HCT116 (cell line): ENCODE measurements at regions not wholly inside any gene's neighbourhood (a gene's known extent, or its start where the extent isn't known, plus 50 kb on each side); places are given as distances from the start of the nearest gene placed in this dataset.

Source experiments
- EGR1 ChIP-seq: IDR thresholded peaks from 2 replicates; pipeline ENCODE4 v1.6.1; 2012; ENCODE audit warnings: low read depth
- EZH2phosphoT487 ChIP-seq: fragments of 200-600 bp; IDR thresholded peaks from 2 replicates; pipeline ENCODE4 v1.6.1; 2018; ENCODE audit warnings: antibody characterized with exemption, borderline replicate concordance
- FOSL1 ChIP-seq: IDR thresholded peaks from 2 replicates; pipeline ENCODE4 v1.6.1; 2012; ENCODE audit warnings: low read depth
- POLR2A ChIP-seq: IDR thresholded peaks from 2 replicates; pipeline ENCODE4 v1.7.0; 2011; ENCODE audit warnings: borderline replicate concordance; ENCODE audit not compliant: insufficient read depth, insufficient read length; ENCODE audit errors: extremely low read depth
- RAD21 ChIP-seq: IDR thresholded peaks from 2 replicates; pipeline ENCODE4 v1.6.1; 2012; ENCODE audit warnings: low read depth, mild to moderate bottlenecking
- ZFX ChIP-seq: fragments of 450-650 bp; IDR thresholded peaks from 2 replicates; pipeline ENCODE4 v1.6.1; 2017
- ZNF274 ChIP-seq: fragments of 200-500 bp; sonication (Bioruptor generic); IDR thresholded peaks from 2 replicates; pipeline ENCODE4 v1.6.1; 2014; ENCODE audit warnings: mild to moderate bottlenecking, low read depth, low read length, inconsistent platforms
- TF ChIP-seq, protein P1 (sequence below), 3 experiments: fragments of 200-600 bp in 1 of 3; sonication (generic) in 1 of 3; IDR thresholded peaks in 2 of 3; conservative IDR thresholded peaks in 1 of 3; 2 replicates each; pipeline ENCODE4 v1.5.1; 2012 to 2017; ENCODE audit warnings: low read depth in 2 of 3, low read length in 2 of 3, antibody characterized with exemption in 1 of 3, borderline replicate concordance in 1 of 3, control low read depth in 1 of 3, mild to moderate bottlenecking in 1 of 3, mixed read lengths in 1 of 3, mixed run types in 1 of 3, moderate library complexity in 1 of 3; ENCODE audit not compliant: insufficient read depth in 1 of 3
- TF ChIP-seq, protein P2 (sequence below): IDR thresholded peaks from 2 replicates; pipeline ENCODE4 v1.6.1; 2012; ENCODE audit warnings: low read depth
- TF ChIP-seq, protein P3 (sequence below): IDR thresholded peaks from 2 replicates; pipeline ENCODE4 v1.6.1; 2012

DNA sequence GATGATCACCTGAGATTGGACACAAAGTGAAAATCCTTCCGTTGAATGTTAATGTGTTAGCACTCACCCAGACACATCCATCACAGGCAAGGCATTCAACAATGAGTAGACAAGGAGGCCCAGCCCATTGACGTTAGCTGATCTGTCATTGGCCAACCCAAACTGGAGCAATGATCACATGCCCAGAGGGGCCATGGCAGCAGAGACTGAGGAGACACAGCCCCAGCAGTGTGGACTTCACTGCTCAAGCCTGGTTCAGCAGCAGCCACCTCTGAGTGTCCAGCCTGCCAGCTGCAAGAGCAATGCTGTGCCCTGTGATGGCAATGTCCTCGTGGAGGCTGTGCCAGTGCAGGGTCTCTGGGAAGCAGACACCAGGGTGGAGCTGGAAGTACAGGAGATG is 622.2 kb downstream of the AACS start:
- TF ChIP-seq, protein P1, sequence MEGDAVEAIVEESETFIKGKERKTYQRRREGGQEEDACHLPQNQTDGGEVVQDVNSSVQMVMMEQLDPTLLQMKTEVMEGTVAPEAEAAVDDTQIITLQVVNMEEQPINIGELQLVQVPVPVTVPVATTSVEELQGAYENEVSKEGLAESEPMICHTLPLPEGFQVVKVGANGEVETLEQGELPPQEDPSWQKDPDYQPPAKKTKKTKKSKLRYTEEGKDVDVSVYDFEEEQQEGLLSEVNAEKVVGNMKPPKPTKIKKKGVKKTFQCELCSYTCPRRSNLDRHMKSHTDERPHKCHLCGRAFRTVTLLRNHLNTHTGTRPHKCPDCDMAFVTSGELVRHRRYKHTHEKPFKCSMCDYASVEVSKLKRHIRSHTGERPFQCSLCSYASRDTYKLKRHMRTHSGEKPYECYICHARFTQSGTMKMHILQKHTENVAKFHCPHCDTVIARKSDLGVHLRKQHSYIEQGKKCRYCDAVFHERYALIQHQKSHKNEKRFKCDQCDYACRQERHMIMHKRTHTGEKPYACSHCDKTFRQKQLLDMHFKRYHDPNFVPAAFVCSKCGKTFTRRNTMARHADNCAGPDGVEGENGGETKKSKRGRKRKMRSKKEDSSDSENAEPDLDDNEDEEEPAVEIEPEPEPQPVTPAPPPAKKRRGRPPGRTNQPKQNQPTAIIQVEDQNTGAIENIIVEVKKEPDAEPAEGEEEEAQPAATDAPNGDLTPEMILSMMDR (IDR thresholded peaks at IDR 0.05 in 2 of 3, conservative IDR thresholded peaks at IDR 0.05 in 1 of 3; ENCODE audit: borderline replicate concordance in 1 of 3, insufficient read depth in 1 of 3, low read depth in 2 of 3, low read length in 2 of 3), result no peak
- TF ChIP-seq, protein P2, sequence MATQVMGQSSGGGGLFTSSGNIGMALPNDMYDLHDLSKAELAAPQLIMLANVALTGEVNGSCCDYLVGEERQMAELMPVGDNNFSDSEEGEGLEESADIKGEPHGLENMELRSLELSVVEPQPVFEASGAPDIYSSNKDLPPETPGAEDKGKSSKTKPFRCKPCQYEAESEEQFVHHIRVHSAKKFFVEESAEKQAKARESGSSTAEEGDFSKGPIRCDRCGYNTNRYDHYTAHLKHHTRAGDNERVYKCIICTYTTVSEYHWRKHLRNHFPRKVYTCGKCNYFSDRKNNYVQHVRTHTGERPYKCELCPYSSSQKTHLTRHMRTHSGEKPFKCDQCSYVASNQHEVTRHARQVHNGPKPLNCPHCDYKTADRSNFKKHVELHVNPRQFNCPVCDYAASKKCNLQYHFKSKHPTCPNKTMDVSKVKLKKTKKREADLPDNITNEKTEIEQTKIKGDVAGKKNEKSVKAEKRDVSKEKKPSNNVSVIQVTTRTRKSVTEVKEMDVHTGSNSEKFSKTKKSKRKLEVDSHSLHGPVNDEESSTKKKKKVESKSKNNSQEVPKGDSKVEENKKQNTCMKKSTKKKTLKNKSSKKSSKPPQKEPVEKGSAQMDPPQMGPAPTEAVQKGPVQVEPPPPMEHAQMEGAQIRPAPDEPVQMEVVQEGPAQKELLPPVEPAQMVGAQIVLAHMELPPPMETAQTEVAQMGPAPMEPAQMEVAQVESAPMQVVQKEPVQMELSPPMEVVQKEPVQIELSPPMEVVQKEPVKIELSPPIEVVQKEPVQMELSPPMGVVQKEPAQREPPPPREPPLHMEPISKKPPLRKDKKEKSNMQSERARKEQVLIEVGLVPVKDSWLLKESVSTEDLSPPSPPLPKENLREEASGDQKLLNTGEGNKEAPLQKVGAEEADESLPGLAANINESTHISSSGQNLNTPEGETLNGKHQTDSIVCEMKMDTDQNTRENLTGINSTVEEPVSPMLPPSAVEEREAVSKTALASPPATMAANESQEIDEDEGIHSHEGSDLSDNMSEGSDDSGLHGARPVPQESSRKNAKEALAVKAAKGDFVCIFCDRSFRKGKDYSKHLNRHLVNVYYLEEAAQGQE, result no peak
- TF ChIP-seq ZNF274 (no peak), EZH2phosphoT487 (no peak), EGR1 (no peak), RAD21 (no peak), ZFX (no peak), POLR2A (no peak), FOSL1 (no peak)
- TF ChIP-seq, protein P3, sequence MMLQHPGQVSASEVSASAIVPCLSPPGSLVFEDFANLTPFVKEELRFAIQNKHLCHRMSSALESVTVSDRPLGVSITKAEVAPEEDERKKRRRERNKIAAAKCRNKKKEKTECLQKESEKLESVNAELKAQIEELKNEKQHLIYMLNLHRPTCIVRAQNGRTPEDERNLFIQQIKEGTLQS, result no peak
